Stimulated activated naive CD8-positive, alpha-beta T cell treated with anti-CD3 and anti-CD28 coated beads, Interleukin-15, Interleukin-2, amounts not matched to agents 100 U/mL and 50 U/mL, for 24 hours (primary cell): ENCODE measurements at regions not wholly inside any gene's neighbourhood (a gene's known extent, or its start where the extent isn't known, plus 50 kb on each side); places are given as distances from the start of the nearest gene placed in this dataset.
"Not testable (repeated sequence)": the region's sequence is repeated elsewhere in the genome, so short reads cannot be mapped to it uniquely, and the experiment has no call there.

Experiments used
- ATAC-seq: fragments of 150-1000 bp; cut with Tn5 transposase; one replicate; pipeline ENCODE4 v1.10.0; 2021
- DNase-seq: peaks from one replicate; pipeline ENCODE4 v3.0.0; 2021

DNA sequence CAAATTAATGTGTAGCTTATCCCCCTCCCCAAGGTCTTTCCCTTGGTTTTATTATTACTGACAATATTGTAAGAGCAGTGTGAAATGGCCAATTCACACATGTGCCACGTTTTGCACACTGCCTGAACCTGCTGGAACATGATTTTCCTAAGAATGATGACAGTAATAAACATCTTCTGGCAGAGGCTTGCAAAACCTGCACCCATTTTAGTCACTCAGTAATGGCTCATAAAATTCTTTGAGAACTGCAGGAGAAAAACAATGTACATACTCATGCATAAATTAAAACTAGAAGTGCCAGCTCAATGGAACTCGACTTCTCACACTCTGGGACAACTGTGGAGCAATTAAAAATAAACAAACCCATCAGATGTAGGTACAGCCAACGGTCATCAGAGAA is 96.8 kb upstream of the POMZP3 start:
- not testable (repeated sequence) for DNase-seq, ATAC-seq

GRCh38 chr7:76716551-76716950 is 89.5 kb upstream of the POMZP3 start:
- ATAC-seq, DNase-seq: not testable (repeated sequence)

GRCh38 chr7:76712926-76713325 is 85.8 kb upstream of the POMZP3 start:
- not testable (repeated sequence) for ATAC-seq, DNase-seq

- ATAC-seq, DNase-seq: not testable (repeated sequence)
Measured at GRCh38 chr7:76711648-76712047, 84.6 kb upstream of the POMZP3 start.

GRCh38 chr7:76709703-76710102 is 82.6 kb upstream of the POMZP3 start:
- DNase-seq, ATAC-seq: not testable (repeated sequence)

DNA sequence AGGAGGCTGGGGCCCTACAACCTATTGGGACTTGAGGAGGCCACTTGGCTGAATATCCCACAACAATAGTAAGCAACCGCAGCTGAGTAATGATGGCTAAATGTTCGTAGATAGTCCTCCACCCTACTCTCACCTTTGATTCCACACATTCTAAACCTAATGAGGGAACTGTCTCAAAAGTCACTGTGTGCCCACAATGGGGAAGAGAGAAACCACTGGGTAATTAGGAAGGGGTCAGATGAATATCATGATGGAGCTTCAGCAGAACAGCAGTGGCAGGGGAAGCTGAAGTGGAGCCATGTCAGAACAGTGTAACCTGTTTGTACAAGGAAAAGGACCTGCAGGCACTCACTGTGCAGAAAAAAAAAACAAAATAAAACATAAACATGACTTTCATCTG is 81.4 kb upstream of the POMZP3 start:
- ATAC-seq, DNase-seq: not testable (repeated sequence)

DNA sequence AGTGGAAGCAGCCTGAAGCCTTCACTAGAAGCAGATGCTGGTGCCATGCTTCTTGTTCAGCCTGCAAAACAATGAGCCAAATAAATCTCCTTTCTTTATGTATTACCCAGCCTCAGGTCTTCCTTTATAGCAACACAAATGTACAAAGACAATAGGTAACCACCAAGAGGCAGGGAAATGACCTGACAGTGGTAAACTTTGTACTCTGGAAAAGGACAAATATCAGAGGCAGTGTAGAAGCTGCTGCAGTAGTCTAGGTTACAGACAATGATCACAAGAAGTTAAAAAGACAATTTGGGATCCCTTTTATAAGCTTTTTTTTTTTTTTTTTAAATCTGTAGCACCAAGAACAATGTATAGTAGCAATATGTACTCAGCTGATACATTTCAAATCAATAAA is 76.7 kb upstream of the POMZP3 start:
- not testable (repeated sequence) for ATAC-seq, DNase-seq

DNA sequence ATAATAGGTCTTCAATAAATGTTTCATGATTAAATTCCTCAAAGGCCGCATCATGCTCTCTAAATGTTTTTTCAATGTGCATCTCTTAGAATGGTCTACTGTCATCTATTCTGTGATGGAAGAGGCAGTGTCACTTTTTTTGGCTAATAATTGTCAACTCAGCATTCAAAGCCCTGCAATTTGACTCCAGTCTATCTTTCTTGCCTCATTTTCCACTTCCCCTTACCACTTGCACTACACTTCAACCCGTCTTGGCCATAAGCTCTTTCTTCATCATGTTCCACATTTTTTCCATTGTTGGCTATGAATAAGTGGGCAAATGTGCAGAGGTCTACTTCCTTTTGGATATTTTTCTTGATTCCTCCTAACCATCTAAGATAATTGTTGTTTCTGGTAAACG is 59.2 kb upstream of the POMZP3 start:
- not testable (repeated sequence) for ATAC-seq, DNase-seq

DNA sequence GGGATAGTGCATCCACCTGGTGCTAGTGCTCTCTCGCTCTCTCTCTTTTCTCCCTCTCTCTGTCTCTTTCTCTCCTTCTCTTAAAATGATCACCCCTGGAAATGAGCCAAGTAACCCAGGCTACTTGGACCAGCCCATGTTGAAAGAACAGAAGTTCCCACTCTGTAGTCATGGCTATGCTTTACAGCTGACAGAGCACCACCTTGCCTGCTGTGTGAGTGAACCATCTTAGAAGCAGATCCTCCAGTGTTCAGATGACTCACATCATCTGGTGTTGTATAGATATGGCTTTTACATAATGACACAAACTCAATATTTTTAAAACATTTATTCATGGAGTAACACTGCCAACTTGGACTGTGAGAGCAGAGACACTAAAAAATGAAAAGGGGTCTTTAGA is 57.7 kb upstream of the POMZP3 start:
- ATAC-seq, DNase-seq: not testable (repeated sequence)

- not testable (repeated sequence) for DNase-seq, ATAC-seq
Measured at GRCh38 chr7:76683631-76684030, 56.6 kb upstream of the POMZP3 start.

DNA sequence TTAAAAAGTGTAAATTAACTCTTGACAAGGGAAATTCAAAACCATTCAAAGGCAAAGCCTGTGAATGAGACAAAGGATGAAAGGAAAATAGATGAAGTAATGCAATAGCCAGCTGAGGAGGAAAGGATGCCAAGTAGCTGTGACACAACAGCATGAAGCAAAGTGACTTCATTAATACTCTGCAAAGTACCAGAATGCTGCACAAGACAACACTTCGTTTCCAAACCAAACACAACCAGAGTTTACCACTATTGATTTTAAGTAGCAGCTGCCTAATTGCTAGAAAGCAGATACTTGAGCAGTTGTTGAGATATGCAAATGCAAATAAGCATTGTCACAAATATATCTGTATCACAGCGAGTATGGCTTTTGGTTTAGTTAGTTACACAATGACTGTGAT is 54.7 kb upstream of the POMZP3 start:
- not testable (repeated sequence) for ATAC-seq

GRCh38 chr7:76679174-76679573 is 52.1 kb upstream of the POMZP3 start:
- ATAC-seq, DNase-seq: not testable (repeated sequence)

More for the DNA sequence above, 54.7 kb upstream of the POMZP3 start:
- DNase-seq = not testable (repeated sequence)

DNA sequence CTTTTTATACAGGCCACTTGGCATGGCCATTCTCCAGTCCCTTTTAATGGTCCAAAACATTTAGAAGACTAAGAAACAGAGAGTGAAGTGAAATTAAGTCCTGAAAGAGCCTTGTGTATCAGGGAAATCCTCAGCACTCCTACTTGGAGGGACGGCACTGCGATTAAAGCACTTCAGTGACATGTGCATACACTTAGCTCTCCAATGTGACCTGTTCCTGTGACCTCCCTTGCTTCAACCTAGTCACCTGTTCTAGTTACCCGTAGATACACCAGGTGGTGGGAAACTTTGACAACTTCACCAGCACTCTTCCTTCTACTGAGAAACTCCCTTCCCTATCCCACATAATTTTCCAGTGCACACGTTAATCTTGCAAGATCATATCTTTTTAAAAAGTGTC is 51.4 kb upstream of the POMZP3 start:
- DNase-seq, ATAC-seq: not testable (repeated sequence)

DNA sequence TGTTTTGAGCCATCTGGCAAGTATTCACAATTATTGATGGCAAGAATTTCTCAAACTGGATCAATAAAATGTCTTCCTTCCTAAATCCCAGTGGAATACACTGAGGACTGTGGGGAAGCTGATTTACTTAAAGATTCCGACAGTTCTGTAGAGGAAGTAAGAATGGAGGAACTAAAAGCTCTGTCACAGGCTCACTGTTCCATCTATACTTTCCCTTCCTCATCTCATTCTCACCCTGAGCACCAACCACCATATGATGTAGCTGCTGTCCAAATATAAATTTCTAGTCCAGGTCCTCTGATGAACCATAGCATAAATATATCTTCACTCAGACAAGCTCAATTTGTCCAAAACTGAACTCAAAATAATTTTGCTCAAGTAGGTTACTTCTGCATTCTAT is 49.8 kb upstream of the POMZP3 start:
- not testable (repeated sequence) for DNase-seq, ATAC-seq
